ENCODE measurements at regions not wholly inside any gene's neighbourhood (a gene's known extent, or its start where the extent isn't known, plus 50 kb on each side); places are given as distances from the start of the nearest gene placed in this dataset.

- no peaks in the 10 kb centered on the region for H3K9me3 ChIP-seq (ENCODE audit: control insufficient read depth, low read length)
- H2AFZ ChIP-seq = no peak overlapping the region
Observed at GRCh38 chr4:107183155-107183774, 147.2 kb upstream of the DKK2 start.

GRCh38 chr4:107182347-107182746 is 146.2 kb upstream of the DKK2 start:
- no peak for TF ChIP-seq CTCF (IDR thresholded peaks at IDR 0.05)
- Histone ChIP-seq H3K4me1 (no peaks in the 10 kb centered on the region), H3K36me3 (ENCODE audit: control insufficient read depth, insufficient read depth, low read length) (no peaks in the 10 kb centered on the region), H3K9me3 (ENCODE audit: control insufficient read depth, low read length) (no peaks in the 10 kb centered on the region), H3K9ac (no peak overlapping the region), H3K27ac (no peak overlapping the region), H2AFZ (no peak overlapping the region), H3K4me2 (ENCODE audit: low read length) (no peak overlapping the region), H3K27me3 (ENCODE audit: control insufficient read depth, insufficient read depth, low read length) (no peaks in the 10 kb centered on the region), H3K79me2 (no peaks in the 10 kb centered on the region), H3K4me3 (ENCODE audit: low read depth, low read length) (no peak overlapping the region)

More at GRCh38 chr4:107183155-107183774, 147.2 kb upstream of the DKK2 start:
- Histone ChIP-seq H3K9ac (no peak overlapping the region), H3K4me1 (no peaks in the 10 kb centered on the region), H3K4me3 (ENCODE audit: low read depth, low read length) (no peak overlapping the region), H3K27ac (no peak overlapping the region), H3K79me2 (no peaks in the 10 kb centered on the region), H3K4me2 (ENCODE audit: low read length) (no peak overlapping the region), H3K36me3 (ENCODE audit: control insufficient read depth, insufficient read depth, low read length) (no peaks in the 10 kb centered on the region), H3K27me3 (ENCODE audit: control insufficient read depth, insufficient read depth, low read length) (no peaks in the 10 kb centered on the region)
- peak; percentile 63 for TF ChIP-seq CTCF (IDR thresholded peaks at IDR 0.05)

- no peaks in the 10 kb centered on the region for H3K79me2 ChIP-seq
- H3K9me3 ChIP-seq (ENCODE audit: control insufficient read depth, low read length) = no peaks in the 10 kb centered on the region
- H3K4me3 ChIP-seq (ENCODE audit: low read depth, low read length) = no peak overlapping the region
Observed at GRCh38 chr4:107166873-107167450, 130.8 kb upstream of the DKK2 start.

GRCh38 chr4:107166181-107166580 is 130.1 kb upstream of the DKK2 start:
- no peaks in the 10 kb centered on the region for H3K36me3 ChIP-seq (ENCODE audit: control insufficient read depth, insufficient read depth, low read length)
- no peak overlapping the region for H3K27ac ChIP-seq
- H3K9me3 ChIP-seq (ENCODE audit: control insufficient read depth, low read length) = no peaks in the 10 kb centered on the region
- H2AFZ ChIP-seq = no peak overlapping the region
- H3K9ac ChIP-seq = no peak overlapping the region
- no peaks in the 10 kb centered on the region for H3K27me3 ChIP-seq (ENCODE audit: control insufficient read depth, insufficient read depth, low read length)
- no peak overlapping the region for H3K4me2 ChIP-seq (ENCODE audit: low read length)
- no peaks in the 10 kb centered on the region for H3K4me1 ChIP-seq
- no peaks in the 10 kb centered on the region for H3K79me2 ChIP-seq
- TF ChIP-seq CTCF (IDR thresholded peaks at IDR 0.05) = no peak
- H3K4me3 ChIP-seq (ENCODE audit: low read depth, low read length) = no peak overlapping the region

More at GRCh38 chr4:107166873-107167450, 130.8 kb upstream of the DKK2 start:
- Histone ChIP-seq H3K4me2 (ENCODE audit: low read length) (no peak overlapping the region), H3K36me3 (ENCODE audit: control insufficient read depth, insufficient read depth, low read length) (no peaks in the 10 kb centered on the region), H3K27me3 (ENCODE audit: control insufficient read depth, insufficient read depth, low read length) (no peaks in the 10 kb centered on the region), H3K9ac (no peak overlapping the region), H3K4me1 (no peaks in the 10 kb centered on the region), H3K27ac (no peak overlapping the region), H2AFZ (no peak overlapping the region)
- no peak for TF ChIP-seq CTCF (IDR thresholded peaks at IDR 0.05)

Measured in parathyroid adenoma (tissue), 2 donors.